ENCODE measurements at regions not wholly inside any gene's neighbourhood (a gene's known extent, or its start where the extent isn't known, plus 50 kb on each side); places are given as distances from the start of the nearest gene placed in this dataset.

DNA sequence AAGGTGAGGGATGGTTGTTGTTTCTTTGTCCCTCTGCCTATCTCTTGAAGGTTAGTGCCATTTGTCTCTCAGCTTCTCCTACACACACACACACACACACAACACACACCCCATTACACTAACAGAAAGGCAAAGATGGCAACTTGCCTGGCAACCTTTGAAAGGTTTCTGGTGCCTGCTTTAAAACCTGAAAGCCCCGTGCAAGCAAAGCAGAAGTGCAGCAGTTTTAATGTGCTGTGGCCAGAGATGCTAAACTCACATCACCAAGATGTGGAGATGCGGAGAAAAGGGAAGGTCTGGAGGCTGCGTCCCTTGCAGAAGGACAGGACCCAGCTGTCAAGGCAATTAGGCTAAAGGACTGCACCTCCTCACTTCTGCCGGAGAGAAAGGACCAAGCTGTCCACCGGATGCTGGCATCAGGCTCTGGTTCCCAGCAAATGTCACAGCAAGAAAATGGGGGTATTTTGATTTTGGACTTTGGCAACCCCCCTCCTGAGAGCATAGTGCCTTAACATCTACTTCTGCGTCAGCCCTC is 196.4 kb downstream of the ARL4C start:
- TF ChIP-seq, protein P1, sequence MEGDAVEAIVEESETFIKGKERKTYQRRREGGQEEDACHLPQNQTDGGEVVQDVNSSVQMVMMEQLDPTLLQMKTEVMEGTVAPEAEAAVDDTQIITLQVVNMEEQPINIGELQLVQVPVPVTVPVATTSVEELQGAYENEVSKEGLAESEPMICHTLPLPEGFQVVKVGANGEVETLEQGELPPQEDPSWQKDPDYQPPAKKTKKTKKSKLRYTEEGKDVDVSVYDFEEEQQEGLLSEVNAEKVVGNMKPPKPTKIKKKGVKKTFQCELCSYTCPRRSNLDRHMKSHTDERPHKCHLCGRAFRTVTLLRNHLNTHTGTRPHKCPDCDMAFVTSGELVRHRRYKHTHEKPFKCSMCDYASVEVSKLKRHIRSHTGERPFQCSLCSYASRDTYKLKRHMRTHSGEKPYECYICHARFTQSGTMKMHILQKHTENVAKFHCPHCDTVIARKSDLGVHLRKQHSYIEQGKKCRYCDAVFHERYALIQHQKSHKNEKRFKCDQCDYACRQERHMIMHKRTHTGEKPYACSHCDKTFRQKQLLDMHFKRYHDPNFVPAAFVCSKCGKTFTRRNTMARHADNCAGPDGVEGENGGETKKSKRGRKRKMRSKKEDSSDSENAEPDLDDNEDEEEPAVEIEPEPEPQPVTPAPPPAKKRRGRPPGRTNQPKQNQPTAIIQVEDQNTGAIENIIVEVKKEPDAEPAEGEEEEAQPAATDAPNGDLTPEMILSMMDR (conservative IDR thresholded peaks at IDR 0.05; ENCODE audit: low read depth in 2 of 2): no peak
- TF ChIP-seq POLR2AphosphoS5 (IDR thresholded peaks at IDR 0.05; ENCODE audit: low read depth): no peak
- TF ChIP-seq, protein P2, sequence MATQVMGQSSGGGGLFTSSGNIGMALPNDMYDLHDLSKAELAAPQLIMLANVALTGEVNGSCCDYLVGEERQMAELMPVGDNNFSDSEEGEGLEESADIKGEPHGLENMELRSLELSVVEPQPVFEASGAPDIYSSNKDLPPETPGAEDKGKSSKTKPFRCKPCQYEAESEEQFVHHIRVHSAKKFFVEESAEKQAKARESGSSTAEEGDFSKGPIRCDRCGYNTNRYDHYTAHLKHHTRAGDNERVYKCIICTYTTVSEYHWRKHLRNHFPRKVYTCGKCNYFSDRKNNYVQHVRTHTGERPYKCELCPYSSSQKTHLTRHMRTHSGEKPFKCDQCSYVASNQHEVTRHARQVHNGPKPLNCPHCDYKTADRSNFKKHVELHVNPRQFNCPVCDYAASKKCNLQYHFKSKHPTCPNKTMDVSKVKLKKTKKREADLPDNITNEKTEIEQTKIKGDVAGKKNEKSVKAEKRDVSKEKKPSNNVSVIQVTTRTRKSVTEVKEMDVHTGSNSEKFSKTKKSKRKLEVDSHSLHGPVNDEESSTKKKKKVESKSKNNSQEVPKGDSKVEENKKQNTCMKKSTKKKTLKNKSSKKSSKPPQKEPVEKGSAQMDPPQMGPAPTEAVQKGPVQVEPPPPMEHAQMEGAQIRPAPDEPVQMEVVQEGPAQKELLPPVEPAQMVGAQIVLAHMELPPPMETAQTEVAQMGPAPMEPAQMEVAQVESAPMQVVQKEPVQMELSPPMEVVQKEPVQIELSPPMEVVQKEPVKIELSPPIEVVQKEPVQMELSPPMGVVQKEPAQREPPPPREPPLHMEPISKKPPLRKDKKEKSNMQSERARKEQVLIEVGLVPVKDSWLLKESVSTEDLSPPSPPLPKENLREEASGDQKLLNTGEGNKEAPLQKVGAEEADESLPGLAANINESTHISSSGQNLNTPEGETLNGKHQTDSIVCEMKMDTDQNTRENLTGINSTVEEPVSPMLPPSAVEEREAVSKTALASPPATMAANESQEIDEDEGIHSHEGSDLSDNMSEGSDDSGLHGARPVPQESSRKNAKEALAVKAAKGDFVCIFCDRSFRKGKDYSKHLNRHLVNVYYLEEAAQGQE (IDR thresholded peaks at IDR 0.05; ENCODE audit: unreplicated experiment): no peak
- TF ChIP-seq, protein P3, sequence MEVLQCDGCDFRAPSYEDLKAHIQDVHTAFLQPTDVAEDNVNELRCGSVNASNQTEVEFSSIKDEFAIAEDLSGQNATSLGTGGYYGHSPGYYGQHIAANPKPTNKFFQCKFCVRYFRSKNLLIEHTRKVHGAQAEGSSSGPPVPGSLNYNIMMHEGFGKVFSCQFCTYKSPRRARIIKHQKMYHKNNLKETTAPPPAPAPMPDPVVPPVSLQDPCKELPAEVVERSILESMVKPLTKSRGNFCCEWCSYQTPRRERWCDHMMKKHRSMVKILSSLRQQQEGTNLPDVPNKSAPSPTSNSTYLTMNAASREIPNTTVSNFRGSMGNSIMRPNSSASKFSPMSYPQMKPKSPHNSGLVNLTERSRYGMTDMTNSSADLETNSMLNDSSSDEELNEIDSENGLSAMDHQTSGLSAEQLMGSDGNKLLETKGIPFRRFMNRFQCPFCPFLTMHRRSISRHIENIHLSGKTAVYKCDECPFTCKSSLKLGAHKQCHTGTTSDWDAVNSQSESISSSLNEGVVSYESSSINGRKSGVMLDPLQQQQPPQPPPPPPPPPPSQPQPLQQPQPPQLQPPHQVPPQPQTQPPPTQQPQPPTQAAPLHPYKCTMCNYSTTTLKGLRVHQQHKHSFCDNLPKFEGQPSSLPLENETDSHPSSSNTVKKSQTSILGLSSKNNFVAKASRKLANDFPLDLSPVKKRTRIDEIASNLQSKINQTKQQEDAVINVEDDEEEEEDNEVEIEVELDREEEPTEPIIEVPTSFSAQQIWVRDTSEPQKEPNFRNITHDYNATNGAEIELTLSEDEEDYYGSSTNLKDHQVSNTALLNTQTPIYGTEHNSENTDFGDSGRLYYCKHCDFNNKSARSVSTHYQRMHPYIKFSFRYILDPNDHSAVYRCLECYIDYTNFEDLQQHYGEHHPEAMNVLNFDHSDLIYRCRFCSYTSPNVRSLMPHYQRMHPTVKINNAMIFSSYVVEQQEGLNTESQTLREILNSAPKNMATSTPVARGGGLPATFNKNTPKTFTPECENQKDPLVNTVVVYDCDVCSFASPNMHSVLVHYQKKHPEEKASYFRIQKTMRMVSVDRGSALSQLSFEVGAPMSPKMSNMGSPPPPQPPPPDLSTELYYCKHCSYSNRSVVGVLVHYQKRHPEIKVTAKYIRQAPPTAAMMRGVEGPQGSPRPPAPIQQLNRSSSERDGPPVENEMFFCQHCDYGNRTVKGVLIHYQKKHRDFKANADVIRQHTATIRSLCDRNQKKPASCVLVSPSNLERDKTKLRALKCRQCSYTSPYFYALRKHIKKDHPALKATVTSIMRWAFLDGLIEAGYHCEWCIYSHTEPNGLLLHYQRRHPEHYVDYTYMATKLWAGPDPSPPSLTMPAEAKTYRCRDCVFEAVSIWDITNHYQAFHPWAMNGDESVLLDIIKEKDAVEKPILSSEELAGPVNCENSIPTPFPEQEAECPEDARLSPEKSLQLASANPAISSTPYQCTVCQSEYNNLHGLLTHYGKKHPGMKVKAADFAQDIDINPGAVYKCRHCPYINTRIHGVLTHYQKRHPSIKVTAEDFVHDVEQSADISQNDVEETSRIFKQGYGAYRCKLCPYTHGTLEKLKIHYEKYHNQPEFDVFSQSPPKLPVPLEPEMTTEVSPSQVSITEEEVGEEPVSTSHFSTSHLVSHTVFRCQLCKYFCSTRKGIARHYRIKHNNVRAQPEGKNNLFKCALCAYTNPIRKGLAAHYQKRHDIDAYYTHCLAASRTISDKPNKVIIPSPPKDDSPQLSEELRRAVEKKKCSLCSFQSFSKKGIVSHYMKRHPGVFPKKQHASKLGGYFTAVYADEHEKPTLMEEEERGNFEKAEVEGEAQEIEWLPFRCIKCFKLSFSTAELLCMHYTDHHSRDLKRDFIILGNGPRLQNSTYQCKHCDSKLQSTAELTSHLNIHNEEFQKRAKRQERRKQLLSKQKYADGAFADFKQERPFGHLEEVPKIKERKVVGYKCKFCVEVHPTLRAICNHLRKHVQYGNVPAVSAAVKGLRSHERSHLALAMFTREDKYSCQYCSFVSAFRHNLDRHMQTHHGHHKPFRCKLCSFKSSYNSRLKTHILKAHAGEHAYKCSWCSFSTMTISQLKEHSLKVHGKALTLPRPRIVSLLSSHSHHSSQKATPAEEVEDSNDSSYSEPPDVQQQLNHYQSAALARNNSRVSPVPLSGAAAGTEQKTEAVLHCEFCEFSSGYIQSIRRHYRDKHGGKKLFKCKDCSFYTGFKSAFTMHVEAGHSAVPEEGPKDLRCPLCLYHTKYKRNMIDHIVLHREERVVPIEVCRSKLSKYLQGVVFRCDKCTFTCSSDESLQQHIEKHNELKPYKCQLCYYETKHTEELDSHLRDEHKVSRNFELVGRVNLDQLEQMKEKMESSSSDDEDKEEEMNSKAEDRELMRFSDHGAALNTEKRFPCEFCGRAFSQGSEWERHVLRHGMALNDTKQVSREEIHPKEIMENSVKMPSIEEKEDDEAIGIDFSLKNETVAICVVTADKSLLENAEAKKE (CRISPR knock-in tag; IDR thresholded peaks at IDR 0.05): no peak
- no peak for TF ChIP-seq EZH2phosphoT487 (IDR thresholded peaks at IDR 0.05; ENCODE audit: unreplicated experiment)
- no peak for TF ChIP-seq EZH2 (IDR thresholded peaks at IDR 0.05; ENCODE audit: low read depth, unreplicated experiment)
- TF ChIP-seq CREB1 (CRISPR knock-in tag; IDR thresholded peaks at IDR 0.05; ENCODE audit: low read depth): no peak
- TF ChIP-seq JUNB (IDR thresholded peaks at IDR 0.05; ENCODE audit: unreplicated experiment): no peak
- TF ChIP-seq NANOG (IDR thresholded peaks at IDR 0.05; ENCODE audit: borderline replicate concordance): no peak
- TF ChIP-seq ZNF114 (CRISPR knock-in tag; IDR thresholded peaks at IDR 0.05): no peak
